ENCODE measurements at regions not wholly inside any gene's neighbourhood (a gene's known extent, or its start where the extent isn't known, plus 50 kb on each side); places are given as distances from the start of the nearest gene placed in this dataset.

DNA sequence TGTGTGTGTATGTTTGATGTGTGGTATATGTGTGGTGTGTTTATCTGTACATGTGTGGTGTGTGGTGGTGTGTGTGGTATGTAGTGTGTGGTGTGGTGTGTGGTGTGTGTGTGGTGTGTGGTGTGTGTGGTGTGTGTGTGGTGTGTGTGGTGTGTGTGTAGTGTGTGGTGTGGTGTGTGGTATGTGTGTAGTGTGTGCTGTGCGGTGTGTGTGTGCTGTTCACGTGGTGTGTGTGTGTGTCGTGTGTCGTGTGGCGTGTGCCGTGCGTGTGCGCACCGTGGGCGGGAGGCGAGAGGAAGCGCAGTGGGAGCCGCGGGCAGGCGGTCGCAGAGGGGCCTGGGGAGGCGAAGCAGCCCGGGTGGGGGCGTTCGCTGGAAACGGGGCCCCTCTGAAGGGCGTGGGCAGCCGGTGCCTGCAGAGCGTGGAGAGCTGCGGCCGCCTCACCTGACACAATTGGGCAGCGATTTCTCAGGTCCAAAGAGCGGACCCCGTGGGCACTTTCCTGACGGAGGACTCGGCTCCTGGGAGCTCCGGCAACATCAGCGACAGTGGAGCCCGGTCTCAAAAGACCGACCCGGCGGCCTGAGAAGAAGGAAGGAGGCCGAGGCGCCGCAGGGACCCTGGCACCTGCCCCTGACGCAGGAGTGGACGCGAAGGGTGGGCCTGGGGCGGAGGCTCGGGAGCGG lies 741.1 kb upstream of the SALL3 start:
- no peak overlapping the region for H3K9ac ChIP-seq
- no peak overlapping the region for H3K4me3 ChIP-seq (IDR thresholded peaks at IDR 0.05; ENCODE audit: insufficient read depth, low read depth, low read length)
- H4K20me1 ChIP-seq (ENCODE audit: insufficient read depth): no peaks in the 10 kb centered on the region
- no peaks in the 10 kb centered on the region for H3K27me3 ChIP-seq (ENCODE audit: insufficient read depth, low read depth)
- H2AFZ ChIP-seq (ENCODE audit: low read depth): no peak overlapping the region
- no peaks in the 10 kb centered on the region for H3K4me1 ChIP-seq (ENCODE audit: low read depth, poor library complexity, severe bottlenecking)
- H3K79me2 ChIP-seq (ENCODE audit: insufficient read depth, low read depth): no peaks in the 10 kb centered on the region
- H3K36me3 ChIP-seq (ENCODE audit: insufficient read depth): no peaks in the 10 kb centered on the region
- H3K27ac ChIP-seq: no peak overlapping the region
- TF ChIP-seq, protein P1, sequence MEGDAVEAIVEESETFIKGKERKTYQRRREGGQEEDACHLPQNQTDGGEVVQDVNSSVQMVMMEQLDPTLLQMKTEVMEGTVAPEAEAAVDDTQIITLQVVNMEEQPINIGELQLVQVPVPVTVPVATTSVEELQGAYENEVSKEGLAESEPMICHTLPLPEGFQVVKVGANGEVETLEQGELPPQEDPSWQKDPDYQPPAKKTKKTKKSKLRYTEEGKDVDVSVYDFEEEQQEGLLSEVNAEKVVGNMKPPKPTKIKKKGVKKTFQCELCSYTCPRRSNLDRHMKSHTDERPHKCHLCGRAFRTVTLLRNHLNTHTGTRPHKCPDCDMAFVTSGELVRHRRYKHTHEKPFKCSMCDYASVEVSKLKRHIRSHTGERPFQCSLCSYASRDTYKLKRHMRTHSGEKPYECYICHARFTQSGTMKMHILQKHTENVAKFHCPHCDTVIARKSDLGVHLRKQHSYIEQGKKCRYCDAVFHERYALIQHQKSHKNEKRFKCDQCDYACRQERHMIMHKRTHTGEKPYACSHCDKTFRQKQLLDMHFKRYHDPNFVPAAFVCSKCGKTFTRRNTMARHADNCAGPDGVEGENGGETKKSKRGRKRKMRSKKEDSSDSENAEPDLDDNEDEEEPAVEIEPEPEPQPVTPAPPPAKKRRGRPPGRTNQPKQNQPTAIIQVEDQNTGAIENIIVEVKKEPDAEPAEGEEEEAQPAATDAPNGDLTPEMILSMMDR (conservative IDR thresholded peaks at IDR 0.05; ENCODE audit: low read depth, low read length): no peak
- no peak overlapping the region for H3K4me2 ChIP-seq

DNA sequence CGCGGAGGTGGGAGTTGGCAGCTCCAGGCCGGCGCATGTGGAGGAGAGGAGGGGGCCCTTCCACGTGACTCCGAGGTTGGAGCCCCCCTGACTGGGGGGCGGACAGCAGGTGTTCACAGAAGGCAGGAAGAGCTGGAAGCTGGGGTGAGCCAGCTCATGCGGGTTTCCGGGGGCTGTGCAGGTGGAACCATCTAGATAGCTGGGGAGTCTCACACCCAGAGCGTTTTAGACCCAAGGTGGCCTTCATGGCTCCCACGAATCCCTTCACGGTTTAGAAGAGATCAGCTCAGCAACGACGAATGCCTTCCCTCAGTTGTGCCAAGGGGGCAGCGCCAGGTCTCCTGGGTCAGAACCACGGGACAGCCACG lies 740.5 kb upstream of the SALL3 start:
- Histone ChIP-seq H3K27ac (no peak overlapping the region), H3K27me3 (ENCODE audit: insufficient read depth, low read depth) (no peaks in the 10 kb centered on the region), H3K4me2 (no peak overlapping the region), H3K79me2 (ENCODE audit: insufficient read depth, low read depth) (no peaks in the 10 kb centered on the region), H4K20me1 (ENCODE audit: insufficient read depth) (no peaks in the 10 kb centered on the region), H3K4me1 (ENCODE audit: low read depth, poor library complexity, severe bottlenecking) (no peaks in the 10 kb centered on the region), H2AFZ (ENCODE audit: low read depth) (no peak overlapping the region), H3K9ac (no peak overlapping the region), H3K36me3 (ENCODE audit: insufficient read depth) (no peaks in the 10 kb centered on the region), H3K4me3 (IDR thresholded peaks at IDR 0.05; ENCODE audit: insufficient read depth, low read depth, low read length) (no peak overlapping the region)
- TF ChIP-seq, protein P1 (conservative IDR thresholded peaks at IDR 0.05; ENCODE audit: low read depth, low read length): no peak

DNA sequence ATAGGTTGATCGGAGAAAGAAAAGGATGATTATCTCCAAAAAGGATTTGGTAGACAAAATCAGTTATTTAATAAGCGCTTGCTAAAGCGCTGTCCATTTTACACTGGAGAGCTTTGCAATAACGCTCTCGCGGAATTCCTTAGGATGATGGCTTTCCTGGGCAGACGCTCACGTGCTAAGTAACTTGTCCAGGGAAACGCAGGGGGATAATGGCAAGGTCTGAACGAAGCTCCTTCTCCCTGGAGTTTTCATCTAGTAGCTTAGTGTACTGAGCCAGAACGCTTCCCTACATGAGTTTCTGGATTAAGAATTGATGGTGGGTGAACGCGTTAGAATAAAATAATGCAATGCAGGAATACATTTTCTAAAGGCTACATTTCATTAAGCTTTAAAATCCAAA lies 739.5 kb upstream of the SALL3 start:
- Histone ChIP-seq H3K4me2 (no peak overlapping the region), H2AFZ (ENCODE audit: low read depth) (no peak overlapping the region), H3K9ac (no peak overlapping the region), H3K36me3 (ENCODE audit: insufficient read depth) (no peaks in the 10 kb centered on the region), H3K27ac (no peak overlapping the region), H3K4me1 (ENCODE audit: low read depth, poor library complexity, severe bottlenecking) (no peaks in the 10 kb centered on the region), H4K20me1 (ENCODE audit: insufficient read depth) (no peaks in the 10 kb centered on the region), H3K79me2 (ENCODE audit: insufficient read depth, low read depth) (no peaks in the 10 kb centered on the region), H3K4me3 (IDR thresholded peaks at IDR 0.05; ENCODE audit: insufficient read depth, low read depth, low read length) (no peak overlapping the region), H3K27me3 (ENCODE audit: insufficient read depth, low read depth) (no peaks in the 10 kb centered on the region)
- TF ChIP-seq, protein P1 (conservative IDR thresholded peaks at IDR 0.05; ENCODE audit: low read depth, low read length): no peak

DNA sequence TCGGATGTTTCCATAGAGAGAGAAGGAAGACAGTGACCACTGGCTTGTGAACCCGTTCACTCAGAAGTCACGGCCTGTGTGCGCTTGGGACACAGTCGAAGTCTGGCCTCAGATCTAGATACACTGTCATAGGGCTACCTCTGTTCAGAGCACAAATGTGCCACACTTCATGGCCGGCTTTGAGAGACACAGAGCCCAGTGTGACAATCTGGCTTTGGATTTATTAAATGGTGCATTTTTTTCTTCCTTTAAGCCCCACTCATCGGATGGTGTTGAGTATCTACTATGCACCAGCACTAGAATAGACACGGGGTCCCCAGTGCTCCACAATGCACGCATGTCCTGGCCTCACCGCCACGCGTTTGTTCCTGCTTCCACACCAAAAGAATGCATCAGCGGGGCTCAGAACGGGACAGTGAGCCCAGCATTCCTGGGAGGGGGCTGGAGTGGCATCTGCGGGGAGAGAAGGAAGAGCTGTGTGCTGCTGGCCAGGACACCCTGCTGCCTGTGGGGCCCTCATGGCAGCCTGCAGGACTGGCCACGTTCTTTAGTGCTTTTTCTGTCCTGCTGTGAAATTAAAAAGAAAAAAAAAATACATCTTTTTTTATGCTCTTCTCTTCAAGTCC lies 738.9 kb upstream of the SALL3 start:
- H3K36me3 ChIP-seq (ENCODE audit: insufficient read depth): no peaks in the 10 kb centered on the region
- H4K20me1 ChIP-seq (ENCODE audit: insufficient read depth): no peaks in the 10 kb centered on the region
- no peak overlapping the region for H3K4me2 ChIP-seq
- H2AFZ ChIP-seq (ENCODE audit: low read depth): no peak overlapping the region
- H3K27ac ChIP-seq: no peak overlapping the region
- no peaks in the 10 kb centered on the region for H3K4me1 ChIP-seq (ENCODE audit: low read depth, poor library complexity, severe bottlenecking)
- H3K9ac ChIP-seq: no peak overlapping the region
- H3K4me3 ChIP-seq (IDR thresholded peaks at IDR 0.05; ENCODE audit: insufficient read depth, low read depth, low read length): no peak overlapping the region
- H3K79me2 ChIP-seq (ENCODE audit: insufficient read depth, low read depth): no peaks in the 10 kb centered on the region
- no peaks in the 10 kb centered on the region for H3K27me3 ChIP-seq (ENCODE audit: insufficient read depth, low read depth)
- TF ChIP-seq, protein P1 (conservative IDR thresholded peaks at IDR 0.05; ENCODE audit: low read depth, low read length): no peak

Data from KMS-11 (cell line).